ENCODE measurements at regions not wholly inside any gene's neighbourhood (a gene's known extent, or its start where the extent isn't known, plus 50 kb on each side); places are given as distances from the start of the nearest gene placed in this dataset.

- TF ChIP-seq CSRNP3 (CRISPR knock-in tag; IDR thresholded peaks at IDR 0.05) (no peak), RARB (CRISPR knock-in tag; IDR thresholded peaks at IDR 0.05) (no peak), CSDC2 (CRISPR knock-in tag; IDR thresholded peaks at IDR 0.05) (no peak), TCF4 (CRISPR knock-in tag; IDR thresholded peaks at IDR 0.05; ENCODE audit: borderline replicate concordance) (no peak), GLIS3 (CRISPR knock-in tag; IDR thresholded peaks at IDR 0.05) (no peak), TOX (CRISPR knock-in tag; IDR thresholded peaks at IDR 0.05; ENCODE audit: borderline replicate concordance) (no peak), TSHZ2 (CRISPR knock-in tag; IDR thresholded peaks at IDR 0.05) (no peak), ZFP30 (CRISPR knock-in tag; IDR thresholded peaks at IDR 0.05) (no peak), POU6F1 (CRISPR knock-in tag; IDR thresholded peaks at IDR 0.05; ENCODE audit: borderline replicate concordance, low read depth) (no peak)
- ATAC-seq: no peak
Measured at GRCh38 chr7:65225422-65226006, 148.1 kb upstream of the ZNF92 start.

- TF ChIP-seq CSRNP3 (CRISPR knock-in tag; IDR thresholded peaks at IDR 0.05): no peak
- TF ChIP-seq ZNF70 (CRISPR knock-in tag; IDR thresholded peaks at IDR 0.05): no peak
- no peak for TF ChIP-seq PPARA (CRISPR knock-in tag; IDR thresholded peaks at IDR 0.05; ENCODE audit: borderline replicate concordance)
- TF ChIP-seq PATZ1 (CRISPR knock-in tag; IDR thresholded peaks at IDR 0.05; ENCODE audit: borderline replicate concordance): no peak
- TF ChIP-seq POU6F1 (CRISPR knock-in tag; IDR thresholded peaks at IDR 0.05; ENCODE audit: borderline replicate concordance, low read depth): no peak
- no peak for TF ChIP-seq ZFP3 (CRISPR knock-in tag; IDR thresholded peaks at IDR 0.05)
- no peak for TF ChIP-seq ARNTL (CRISPR knock-in tag; IDR thresholded peaks at IDR 0.05; ENCODE audit: borderline replicate concordance, low read depth)
- no peak for TF ChIP-seq GLIS3 (CRISPR knock-in tag; IDR thresholded peaks at IDR 0.05)
- no peak for TF ChIP-seq TCF4 (CRISPR knock-in tag; IDR thresholded peaks at IDR 0.05; ENCODE audit: borderline replicate concordance)
- no peak for TF ChIP-seq ZFP30 (CRISPR knock-in tag; IDR thresholded peaks at IDR 0.05)
Measured at GRCh38 chr7:65222655-65223054, 151.0 kb upstream of the ZNF92 start.

DNA sequence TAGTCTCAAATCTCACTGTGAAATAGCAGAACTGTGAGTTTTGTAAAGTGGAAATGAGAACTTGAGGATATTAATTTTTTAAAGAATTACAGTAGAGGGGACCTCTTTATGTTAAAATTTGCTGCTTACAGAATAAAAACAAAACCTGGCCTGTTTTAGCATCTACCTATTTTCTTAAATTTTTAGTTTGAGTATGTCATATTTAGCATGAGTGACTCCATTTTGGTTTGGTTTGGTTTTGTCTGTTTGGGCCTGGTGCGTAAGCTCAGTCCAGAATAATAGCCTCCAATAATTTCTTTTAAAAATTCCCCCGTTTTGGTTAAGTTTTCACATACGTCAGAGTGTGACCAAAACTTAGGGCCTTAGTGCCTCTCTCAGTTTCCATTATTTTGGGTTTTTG is 152.0 kb upstream of the ZNF92 start:
- no peak for ATAC-seq
- TF ChIP-seq ZC3H10 (CRISPR knock-in tag; IDR thresholded peaks at IDR 0.05) (no peak), ZFP3 (CRISPR knock-in tag; IDR thresholded peaks at IDR 0.05) (no peak), TSHZ2 (CRISPR knock-in tag; IDR thresholded peaks at IDR 0.05) (no peak), CSDC2 (CRISPR knock-in tag; IDR thresholded peaks at IDR 0.05) (no peak), ZNF8 (CRISPR knock-in tag; IDR thresholded peaks at IDR 0.05) (no peak), TOX (CRISPR knock-in tag; IDR thresholded peaks at IDR 0.05; ENCODE audit: borderline replicate concordance) (no peak), ZFP30 (CRISPR knock-in tag; IDR thresholded peaks at IDR 0.05) (no peak), ISL1 (CRISPR knock-in tag; IDR thresholded peaks at IDR 0.05) (no peak), SNAI2 (CRISPR knock-in tag; IDR thresholded peaks at IDR 0.05) (no peak), OSR1 (CRISPR knock-in tag; IDR thresholded peaks at IDR 0.05) (no peak), ZNF565 (CRISPR knock-in tag; conservative IDR thresholded peaks at IDR 0.05; ENCODE audit: low read depth) (no peak), TCF4 (CRISPR knock-in tag; IDR thresholded peaks at IDR 0.05; ENCODE audit: borderline replicate concordance) (no peak), ESRRG (CRISPR knock-in tag; IDR thresholded peaks at IDR 0.05) (no peak), POU6F1 (CRISPR knock-in tag; IDR thresholded peaks at IDR 0.05; ENCODE audit: borderline replicate concordance, low read depth) (no peak)

More at GRCh38 chr7:65222655-65223054, 151.0 kb upstream of the ZNF92 start:
- no peak for ATAC-seq

Data from SK-N-SH treated with all-trans-retinoic acid at 6 μM for 48 hours (cell line).